Ovary (tissue), 7 donors: ENCODE measurements at regions not wholly inside any gene's neighbourhood (a gene's known extent, or its start where the extent isn't known, plus 50 kb on each side); places are given as distances from the start of the nearest gene placed in this dataset.

Experiments used
- DNase-seq, 5 donors: peaks; one replicate each; pipeline ENCODE4 v3.0.0-alpha.2; 2019 to 2020
- H3K27ac ChIP-seq, 2 donors: fragments of 200-600 bp; one replicate each; pipeline versions ENCODE4 v1.5.1 to v1.8.0; 2019 to 2022
- H3K27me3 ChIP-seq: fragments of 200-600 bp; one replicate; pipeline ENCODE4 v1.8.0; 2022
- H3K36me3 ChIP-seq: fragments of 200-600 bp; sonication (generic); one replicate; pipeline ENCODE4 v1.5.1; 2019
- H3K4me1 ChIP-seq: one replicate; pipeline ENCODE4 v1.8.1; 2013; ENCODE audit warnings: mild to moderate bottlenecking, moderate library complexity; ENCODE audit not compliant: insufficient read depth
- H3K4me3 ChIP-seq: fragments of 200-600 bp; sonication (generic); one replicate; pipeline ENCODE4 v1.5.1; 2017
- H3K9me3 ChIP-seq, 2 donors: fragments of 200-600 bp in 1 of 2; sonication (generic) in 1 of 2; one replicate each; pipeline versions ENCODE4 v1.5.1 to v1.8.1; 2013 to 2019; ENCODE audit warnings: mild to moderate bottlenecking in 1 of 2, moderate library complexity in 1 of 2
- EP300 ChIP-seq: sonication (generic); formaldehyde crosslinking; IDR thresholded peaks from one replicate; pipeline ENCODE4 v1.6.1; 2017; ENCODE audit warnings: antibody characterized with exemption
- POLR2A ChIP-seq: fragments of 450-650 bp; IDR thresholded peaks from one replicate; pipeline ENCODE4 v1.6.1; 2017; ENCODE audit warnings: antibody characterized with exemption, mild to moderate bottlenecking, moderate library complexity
- WGBS, 3 donors: extraction: QIAGEN DNeasy Blood & Tissue Kit in 1 of 3; methylation state at CpG; one replicate each; pipeline versions ENCODE4 v1.1.5 to v1.1.7; 2013 to 2017; 5-methylcytosine and 5-hydroxymethylcytosine counted together
- intact Hi-C, 4 donors: fragments of 100-400 bp; cut with DNase I; formaldehyde crosslinking; loops; one replicate each; pipeline versions ENCODE4 v1.11.0 to v1.15.1; 2022 to 2023
- TF ChIP-seq, protein P1 (sequence below), 3 donors: fragments of 450-650 bp in 2 of 3; fragments of 200-600 bp in 1 of 3; IDR thresholded peaks; one replicate each; pipeline versions ENCODE4 v1.5.1 to v1.8.0; 2016 to 2022; ENCODE audit warnings: antibody characterized with exemption in 3 of 3, mild to moderate bottlenecking in 1 of 3
- donor health status: DM: no; HTN: no; CAD: no; lungs with moderate emphysema.
- donor health status: DM: no; HTN: no; CAD: no.
- donor health status: Bipolar disorder and iron deficiency.
- donor health status: DM: no; HTN: no; CAD: no.
- donor health status: DM: yes; HTN: yes; CAD: no.

DNA sequence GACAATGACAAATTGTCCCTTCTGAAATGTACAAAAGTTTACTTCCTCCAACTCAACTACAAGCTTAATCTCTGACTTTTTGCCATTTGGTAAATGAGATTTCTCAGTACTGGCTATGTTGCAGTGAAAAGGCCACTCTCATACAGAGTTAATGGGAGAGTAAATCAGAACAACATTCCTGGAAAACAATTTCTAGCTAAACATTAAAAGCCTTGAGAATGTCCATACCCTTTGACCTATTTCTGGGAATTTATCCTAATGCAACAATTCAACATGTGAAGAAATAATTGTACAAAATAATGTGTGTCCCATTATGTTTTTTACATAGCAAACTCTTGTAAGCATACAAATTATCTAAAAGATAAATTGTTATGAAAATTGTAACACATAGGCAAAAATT is 56.3 kb upstream of the SPEF2 start:
- TF ChIP-seq EP300 (no peak), POLR2A (no peak)
- TF ChIP-seq, protein P1, sequence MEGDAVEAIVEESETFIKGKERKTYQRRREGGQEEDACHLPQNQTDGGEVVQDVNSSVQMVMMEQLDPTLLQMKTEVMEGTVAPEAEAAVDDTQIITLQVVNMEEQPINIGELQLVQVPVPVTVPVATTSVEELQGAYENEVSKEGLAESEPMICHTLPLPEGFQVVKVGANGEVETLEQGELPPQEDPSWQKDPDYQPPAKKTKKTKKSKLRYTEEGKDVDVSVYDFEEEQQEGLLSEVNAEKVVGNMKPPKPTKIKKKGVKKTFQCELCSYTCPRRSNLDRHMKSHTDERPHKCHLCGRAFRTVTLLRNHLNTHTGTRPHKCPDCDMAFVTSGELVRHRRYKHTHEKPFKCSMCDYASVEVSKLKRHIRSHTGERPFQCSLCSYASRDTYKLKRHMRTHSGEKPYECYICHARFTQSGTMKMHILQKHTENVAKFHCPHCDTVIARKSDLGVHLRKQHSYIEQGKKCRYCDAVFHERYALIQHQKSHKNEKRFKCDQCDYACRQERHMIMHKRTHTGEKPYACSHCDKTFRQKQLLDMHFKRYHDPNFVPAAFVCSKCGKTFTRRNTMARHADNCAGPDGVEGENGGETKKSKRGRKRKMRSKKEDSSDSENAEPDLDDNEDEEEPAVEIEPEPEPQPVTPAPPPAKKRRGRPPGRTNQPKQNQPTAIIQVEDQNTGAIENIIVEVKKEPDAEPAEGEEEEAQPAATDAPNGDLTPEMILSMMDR (IDR thresholded peaks at IDR 0.05): no peak
- no peak overlapping the region for H3K27ac ChIP-seq
- no peaks in the 10 kb centered on the region for H3K9me3 ChIP-seq
- H3K4me1 ChIP-seq: no peaks in the 10 kb centered on the region
- H3K27me3 ChIP-seq: no peaks in the 10 kb centered on the region
- intact Hi-C loops: no loop called here
- no peak for DNase-seq
- H3K4me3 ChIP-seq: no peak overlapping the region
- no peaks in the 10 kb centered on the region for H3K36me3 ChIP-seq

DNA sequence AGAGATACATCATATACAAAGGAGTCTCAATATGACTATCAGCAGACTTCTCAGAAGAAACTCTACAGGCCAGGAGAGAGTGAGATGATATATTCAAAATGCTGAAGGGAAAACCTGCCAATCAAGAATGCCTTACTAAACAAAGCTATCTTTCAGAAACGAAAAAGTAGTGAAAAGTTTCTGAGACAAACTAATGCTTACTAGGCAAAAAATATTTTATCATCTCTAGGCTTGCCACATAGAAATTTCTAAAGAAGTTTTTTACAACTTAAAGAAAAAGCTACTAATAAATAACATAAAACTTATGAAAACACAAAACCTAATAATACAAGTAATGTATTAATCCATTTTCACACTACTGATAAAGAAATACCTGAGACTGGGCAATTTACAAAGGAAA is 59.9 kb upstream of the SPEF2 start:
- H3K36me3 ChIP-seq: no peaks in the 10 kb centered on the region
- no peaks in the 10 kb centered on the region for H3K27me3 ChIP-seq
- H3K27ac ChIP-seq: no peak overlapping the region
- no peak overlapping the region for H3K4me3 ChIP-seq
- 51 to 65% (median 64%) methylated on average over 1 of the region's 1 CpG for WGBS, 3 donors
- TF ChIP-seq, protein P1 (IDR thresholded peaks at IDR 0.05): no peak
- TF ChIP-seq EP300 (no peak), POLR2A (no peak)
- no peaks in the 10 kb centered on the region for H3K9me3 ChIP-seq
- H3K4me1 ChIP-seq: no peaks in the 10 kb centered on the region
- no peak for DNase-seq
- intact Hi-C loops: no loop called here

DNA sequence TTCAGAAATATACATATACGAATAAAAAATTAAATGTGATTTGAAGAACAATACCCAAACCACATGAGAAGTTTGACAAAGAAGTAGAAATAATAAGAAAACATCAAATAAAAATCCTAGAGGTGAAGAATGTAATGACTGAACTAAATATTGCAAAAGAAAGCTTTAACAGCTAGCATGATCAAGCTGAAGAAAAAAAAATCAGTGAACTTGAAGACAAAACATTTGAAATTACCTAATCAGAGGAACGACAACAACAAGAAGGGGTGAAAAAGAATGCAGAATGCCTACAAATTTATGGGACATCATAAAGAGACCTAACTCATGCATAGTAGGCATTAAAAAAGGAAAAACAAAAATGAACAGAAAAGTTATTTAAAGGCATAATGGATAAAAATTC is 60.5 kb upstream of the SPEF2 start:
- H3K27ac ChIP-seq: no peak overlapping the region
- H3K36me3 ChIP-seq: no peaks in the 10 kb centered on the region
- H3K4me1 ChIP-seq: no peaks in the 10 kb centered on the region
- no peak for DNase-seq
- no peaks in the 10 kb centered on the region for H3K27me3 ChIP-seq
- no peak overlapping the region for H3K4me3 ChIP-seq
- intact Hi-C loops: no loop called here
- no peaks in the 10 kb centered on the region for H3K9me3 ChIP-seq
- TF ChIP-seq, protein P1 (IDR thresholded peaks at IDR 0.05): no peak
- TF ChIP-seq EP300: no peak
- WGBS, 3 donors: 75 to 89% (median 76%) methylated on average over 2 of the region's 2 CpGs

DNA sequence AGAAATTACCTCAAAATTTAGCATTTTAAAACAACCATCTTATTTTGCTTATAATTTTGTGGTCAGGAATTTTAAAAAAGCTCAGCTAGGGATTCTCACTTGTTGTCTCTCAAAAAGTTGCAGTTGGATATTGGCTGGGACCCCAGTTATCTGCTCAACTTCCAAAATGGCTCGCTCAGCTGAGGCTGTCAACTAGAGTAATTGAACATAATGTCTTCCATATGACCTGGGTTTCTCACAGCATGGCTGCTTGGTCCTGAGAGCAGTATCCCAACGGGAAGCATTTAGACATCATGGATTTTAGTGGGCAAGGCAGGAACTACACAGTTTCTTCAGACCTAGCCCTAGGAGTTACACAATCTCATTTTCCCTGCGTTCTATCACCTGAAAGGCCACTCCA is 63.6 kb upstream of the SPEF2 start:
- Histone ChIP-seq H3K4me1 (no peaks in the 10 kb centered on the region), H3K27me3 (no peaks in the 10 kb centered on the region), H3K4me3 (no peak overlapping the region), H3K9me3 (no peaks in the 10 kb centered on the region), H3K36me3 (no peaks in the 10 kb centered on the region), H3K27ac (no peak overlapping the region)
- no peak for TF ChIP-seq EP300
- TF ChIP-seq, protein P1 (IDR thresholded peaks at IDR 0.05): no peak
- TF ChIP-seq POLR2A: no peak
- intact Hi-C loops: no loop called here
- no peak for DNase-seq
- WGBS, 3 donors: 36 to 57% (median 51%) methylated on average over 3 of the region's 3 CpGs

DNA sequence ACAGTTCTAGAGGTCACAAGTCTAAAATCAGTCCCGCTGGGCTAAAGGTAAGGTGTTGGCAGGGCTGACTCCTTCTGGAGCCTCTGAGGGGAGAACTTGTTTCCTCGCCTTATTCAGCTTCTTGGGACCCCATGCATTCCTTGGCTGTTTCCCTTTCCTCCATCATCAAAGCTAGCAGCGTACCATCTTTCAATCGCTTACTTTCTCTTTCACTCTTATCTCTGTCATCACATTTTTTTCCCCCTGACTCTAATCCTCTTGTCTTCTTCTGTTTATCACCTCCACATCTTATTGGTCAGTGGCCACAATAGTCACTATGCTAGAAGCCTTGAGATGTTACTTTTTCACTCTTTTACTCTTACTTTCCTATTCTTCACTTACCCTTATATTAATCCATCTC is 72.5 kb upstream of the SPEF2 start:
- Histone ChIP-seq H3K27ac (no peak overlapping the region), H3K36me3 (no peaks in the 10 kb centered on the region), H3K4me1 (no peaks in the 10 kb centered on the region), H3K27me3 (no peaks in the 10 kb centered on the region), H3K4me3 (no peak overlapping the region), H3K9me3 (no peaks in the 10 kb centered on the region)
- no peak for DNase-seq
- intact Hi-C loops: no loop called here
- TF ChIP-seq POLR2A: no peak
- TF ChIP-seq, protein P1 (IDR thresholded peaks at IDR 0.05): no peak
- TF ChIP-seq EP300: no peak
- WGBS, 3 donors: 71 to 77% (median 74%) methylated on average over 4 of the region's 4 CpGs
